Neural progenitor cell (in vitro differentiated cells): ENCODE measurements at regions not wholly inside any gene's neighbourhood (a gene's known extent, or its start where the extent isn't known, plus 50 kb on each side); places are given as distances from the start of the nearest gene placed in this dataset.

Source experiments
- DNase-seq: peaks from one replicate; pipeline ENCODE4 v3.0.0-alpha.2; 2016; ENCODE audit warnings: low spot score
- H2AFZ ChIP-seq: fragments of 200-600 bp; sonication (generic); replicated peaks from 2 replicates; pipeline ENCODE4 v1.6.1; 2016; ENCODE audit warnings: antibody characterized with exemption
- H3F3A ChIP-seq: fragments of 200-600 bp; sonication (generic); 2 replicates; pipeline ENCODE4 v1.6.1; 2016; ENCODE audit warnings: antibody characterized with exemption, low read depth
- H3K27ac ChIP-seq: fragments of 200-600 bp; sonication (generic); 2 replicates; pipeline ENCODE4 v1.5.1; 2016; ENCODE audit warnings: mild to moderate bottlenecking
- H3K27me3 ChIP-seq: fragments of 200-600 bp; sonication (generic); 2 replicates; pipeline ENCODE4 v1.6.1; 2016; ENCODE audit warnings: mild to moderate bottlenecking, moderate library complexity
- H3K36me3 ChIP-seq: fragments of 200-600 bp; sonication (generic); 2 replicates; pipeline ENCODE4 v1.5.1; 2016
- H3K4me1 ChIP-seq: fragments of 200-600 bp; sonication (generic); 2 replicates; pipeline ENCODE4 v1.6.1; 2016; ENCODE audit warnings: mixed run types
- H3K4me2 ChIP-seq: fragments of 200-600 bp; sonication (generic); 2 replicates; pipeline ENCODE4 v1.6.1; 2016
- H3K4me3 ChIP-seq: fragments of 200-600 bp; sonication (generic); 2 replicates; pipeline ENCODE4 v1.5.1; 2016
- H3K79me2 ChIP-seq: fragments of 200-600 bp; sonication (generic); 2 replicates; pipeline ENCODE4 v1.6.1; 2016; ENCODE audit warnings: low read depth
- H3K9ac ChIP-seq: fragments of 200-600 bp; sonication (generic); 2 replicates; pipeline ENCODE4 v1.6.1; 2016
- H3K9me3 ChIP-seq: fragments of 200-600 bp; sonication (generic); 2 replicates; pipeline ENCODE4 v1.5.1; 2016; ENCODE audit warnings: low read depth
- H4K20me1 ChIP-seq: fragments of 200-600 bp; sonication (generic); 2 replicates; pipeline ENCODE4 v1.6.1; 2016; ENCODE audit warnings: low read depth
- H3K27ac Mint-ChIP-seq: 3 replicates; pipeline ENCODE4 v1.8.0; 2021; ENCODE audit warnings: mixed read lengths
- H3K27me3 Mint-ChIP-seq: 2 replicates; pipeline ENCODE4 v1.8.0; 2022; ENCODE audit warnings: low read depth, mild to moderate bottlenecking, inconsistent platforms, moderate library complexity, mixed read lengths; ENCODE audit not compliant: insufficient read depth
- H3K36me3 Mint-ChIP-seq: 3 replicates; pipeline ENCODE4 v1.8.0; 2021; ENCODE audit warnings: mixed read lengths
- H3K4me1 Mint-ChIP-seq: 3 replicates; pipeline ENCODE4 v1.8.0; 2021; ENCODE audit warnings: mixed read lengths
- H3K4me3 Mint-ChIP-seq: 3 replicates; pipeline ENCODE4 v1.8.0; 2021; ENCODE audit warnings: mild to moderate bottlenecking, moderate library complexity, mixed read lengths
- H3K9me3 Mint-ChIP-seq: 3 replicates; pipeline ENCODE4 v1.8.0; 2020; ENCODE audit warnings: mixed read lengths
- CTCF ChIP-seq: fragments of 200-600 bp; sonication (generic); IDR thresholded peaks from 2 replicates; pipeline ENCODE4 v1.5.1; 2017; ENCODE audit warnings: antibody characterized with exemption, mild to moderate bottlenecking
- EZH2 ChIP-seq: fragments of 200-600 bp; sonication (generic); IDR thresholded peaks from 2 replicates; pipeline ENCODE4 v1.6.1; 2017; ENCODE audit warnings: antibody characterized with exemption, mild to moderate bottlenecking, moderate library complexity
- EZH2phosphoT487 ChIP-seq: fragments of 200-600 bp; sonication (generic); IDR thresholded peaks from 2 replicates; pipeline ENCODE4 v1.6.1; 2017; ENCODE audit warnings: antibody characterized with exemption

DNA sequence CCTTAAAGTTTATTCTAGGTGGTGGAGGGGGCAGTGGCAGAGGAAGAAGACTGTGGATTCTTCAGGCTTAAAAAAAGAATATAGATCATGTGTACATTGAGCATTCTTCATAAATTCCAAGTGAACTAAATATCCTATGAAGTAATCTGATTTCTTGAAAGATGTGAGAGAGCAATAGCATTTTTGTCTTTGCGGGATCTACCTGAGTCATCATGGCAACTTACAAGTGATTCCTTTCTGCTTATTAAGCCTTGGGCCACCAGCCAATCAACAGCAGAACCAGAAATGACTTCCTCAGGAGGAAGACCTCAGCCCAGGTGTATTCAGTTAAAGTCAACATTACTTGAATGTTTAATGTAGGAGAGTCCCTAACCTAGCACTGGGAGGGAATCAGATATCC, 756.9 kb downstream of the TFAP2A start:
- Mint-ChIP-seq H3K36me3 (no peaks in the 10 kb centered on the region), H3K4me1 (no peaks in the 10 kb centered on the region), H3K9me3 (no peaks in the 10 kb centered on the region), H3K27ac (no peak overlapping the region), H3K4me3 (no peak overlapping the region), H3K27me3 (no peaks in the 10 kb centered on the region)
- H3K79me2 ChIP-seq = no peaks in the 10 kb centered on the region
- TF ChIP-seq EZH2phosphoT487 (no peak), CTCF (no peak), EZH2 (no peak)
- H2AFZ ChIP-seq = no peak overlapping the region
- no peak overlapping the region for H3K4me3 ChIP-seq
- H3K4me1 ChIP-seq = no peaks in the 10 kb centered on the region
- H3K27me3 ChIP-seq = no peaks in the 10 kb centered on the region
- H3F3A ChIP-seq = no peaks in the 10 kb centered on the region
- no peaks in the 10 kb centered on the region for H3K36me3 ChIP-seq
- H4K20me1 ChIP-seq = no peaks in the 10 kb centered on the region
- DNase-seq = no peak
- no peaks in the 10 kb centered on the region for H3K9me3 ChIP-seq
- H3K4me2 ChIP-seq = no peak overlapping the region
- H3K9ac ChIP-seq = no peak overlapping the region
- no peak overlapping the region for H3K27ac ChIP-seq

- H3K79me2 ChIP-seq = no peaks in the 10 kb centered on the region
- Mint-ChIP-seq H3K27ac (no peak overlapping the region), H3K4me1 (no peaks in the 10 kb centered on the region), H3K36me3 (no peaks in the 10 kb centered on the region), H3K27me3 (no peaks in the 10 kb centered on the region), H3K4me3 (no peak overlapping the region), H3K9me3 (no peaks in the 10 kb centered on the region)
- no peak overlapping the region for H3K27ac ChIP-seq
- no peak overlapping the region for H3K4me2 ChIP-seq
- no peak for TF ChIP-seq EZH2
- no peak for DNase-seq
- H3K4me3 ChIP-seq = no peak overlapping the region
- H3K27me3 ChIP-seq = no peaks in the 10 kb centered on the region
- no peaks in the 10 kb centered on the region for H3K36me3 ChIP-seq
- no peaks in the 10 kb centered on the region for H4K20me1 ChIP-seq
- H3K4me1 ChIP-seq = no peaks in the 10 kb centered on the region
- no peaks in the 10 kb centered on the region for H3K9me3 ChIP-seq
- no peaks in the 10 kb centered on the region for H3F3A ChIP-seq
- no peak overlapping the region for H2AFZ ChIP-seq
- H3K9ac ChIP-seq = no peak overlapping the region
Measured at GRCh38 chr6:9647599-9647998, 767.3 kb downstream of the TFAP2A start.

DNA sequence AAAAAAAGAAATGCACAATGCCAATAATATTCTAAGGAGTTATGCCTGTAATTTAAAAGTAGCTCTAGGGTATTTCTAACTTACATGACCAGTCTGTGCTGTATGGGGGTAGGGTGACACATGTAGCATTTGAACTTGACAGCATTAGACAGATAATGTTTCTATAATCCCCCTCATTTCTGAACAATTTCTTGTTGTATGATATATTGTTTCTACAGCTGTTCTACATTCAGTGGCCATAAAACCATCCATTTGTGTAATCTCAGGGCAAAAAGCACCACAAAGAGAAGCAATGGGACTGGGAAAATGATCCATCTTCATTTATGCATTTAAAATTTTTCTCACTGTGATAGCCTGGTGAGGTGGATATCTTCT, 767.8 kb downstream of the TFAP2A start:
- Histone ChIP-seq H4K20me1 (no peaks in the 10 kb centered on the region), H3K36me3 (no peaks in the 10 kb centered on the region), H3K79me2 (no peaks in the 10 kb centered on the region), H3K9ac (no peak overlapping the region), H3F3A (no peaks in the 10 kb centered on the region), H2AFZ (no peak overlapping the region), H3K4me1 (no peaks in the 10 kb centered on the region), H3K4me3 (no peak overlapping the region), H3K9me3 (no peaks in the 10 kb centered on the region), H3K4me2 (no peak overlapping the region), H3K27me3 (no peaks in the 10 kb centered on the region), H3K27ac (no peak overlapping the region)
- Mint-ChIP-seq H3K4me1 (no peaks in the 10 kb centered on the region), H3K27me3 (no peaks in the 10 kb centered on the region), H3K36me3 (no peaks in the 10 kb centered on the region), H3K27ac (no peak overlapping the region), H3K4me3 (no peak overlapping the region), H3K9me3 (no peaks in the 10 kb centered on the region)
- TF ChIP-seq EZH2 = no peak
- no peak for TF ChIP-seq CTCF
- no peak for TF ChIP-seq EZH2phosphoT487
- DNase-seq = no peak

- H3K4me3 ChIP-seq = no peak overlapping the region
- no peaks in the 10 kb centered on the region for H3K79me2 ChIP-seq
- no peak overlapping the region for H3K4me2 ChIP-seq
- H3K4me3 Mint-ChIP-seq = no peak overlapping the region
- H3K36me3 ChIP-seq = no peaks in the 10 kb centered on the region
- no peaks in the 10 kb centered on the region for H3K27me3 ChIP-seq
- H3K27ac Mint-ChIP-seq = no peak overlapping the region
- H3K4me1 ChIP-seq = no peaks in the 10 kb centered on the region
- H3K9ac ChIP-seq = no peak overlapping the region
- no peaks in the 10 kb centered on the region for H3K9me3 ChIP-seq
- H4K20me1 ChIP-seq = no peaks in the 10 kb centered on the region
- H3F3A ChIP-seq = no peaks in the 10 kb centered on the region
- H3K36me3 Mint-ChIP-seq = no peaks in the 10 kb centered on the region
- no peaks in the 10 kb centered on the region for H3K27me3 Mint-ChIP-seq
- H3K4me1 Mint-ChIP-seq = no peaks in the 10 kb centered on the region
- TF ChIP-seq EZH2phosphoT487 (no peak), EZH2 (no peak), CTCF (no peak)
- H3K9me3 Mint-ChIP-seq = no peaks in the 10 kb centered on the region
- H2AFZ ChIP-seq = no peak overlapping the region
- H3K27ac ChIP-seq = no peak overlapping the region
- no peak for DNase-seq
Measured at GRCh38 chr6:9646342-9647070, 768.4 kb downstream of the TFAP2A start.
